H9 (cell line): ENCODE measurements at regions not wholly inside any gene's neighbourhood (a gene's known extent, or its start where the extent isn't known, plus 50 kb on each side); places are given as distances from the start of the nearest gene placed in this dataset.

Experiments
- DNase-seq: peaks from one replicate; pipeline ENCODE4 v3.0.0-alpha.2; 2017
- H2AFZ ChIP-seq: one replicate; pipeline ENCODE4 v1.6.1; 2013; ENCODE audit warnings: mild to moderate bottlenecking, low read length, control low read depth, moderate library complexity
- H2AK5ac ChIP-seq: 2 replicates; pipeline ENCODE4 v1.6.1; 2013; ENCODE audit warnings: low read length, control low read depth, mixed read lengths; ENCODE audit not compliant: insufficient read length
- H2BK120ac ChIP-seq: one replicate; pipeline ENCODE4 v1.6.1; 2013; ENCODE audit warnings: low read depth, mild to moderate bottlenecking, low read length, control low read depth, inconsistent platforms; ENCODE audit not compliant: poor library complexity, severe bottlenecking
- H2BK12ac ChIP-seq: 2 replicates; pipeline ENCODE4 v1.6.1; 2013; ENCODE audit warnings: low read length, control low read depth, mixed read lengths, low read depth; ENCODE audit not compliant: insufficient read length
- H2BK15ac ChIP-seq: 2 replicates; pipeline ENCODE4 v1.6.1; 2013; ENCODE audit warnings: low read depth, low read length, control low read depth
- H2BK20ac ChIP-seq: one replicate; pipeline ENCODE4 v1.6.1; 2013; ENCODE audit warnings: low read depth, mild to moderate bottlenecking, low read length, control low read depth, inconsistent platforms; ENCODE audit not compliant: poor library complexity, severe bottlenecking
- H2BK5ac ChIP-seq: 2 replicates; pipeline ENCODE4 v1.6.1; 2013; ENCODE audit warnings: low read length, control low read depth, mixed read lengths; ENCODE audit not compliant: insufficient read length
- H3K14ac ChIP-seq: 2 replicates; pipeline ENCODE4 v1.6.1; 2013; ENCODE audit warnings: low read length, control low read depth; ENCODE audit not compliant: insufficient read depth
- H3K18ac ChIP-seq: 2 replicates; pipeline ENCODE4 v1.6.1; 2013; ENCODE audit warnings: low read depth, mild to moderate bottlenecking, mixed read lengths, low read length, control low read depth; ENCODE audit not compliant: insufficient read length
- H3K23ac ChIP-seq: 2 replicates; pipeline ENCODE4 v1.6.1; 2013; ENCODE audit warnings: low read length, control low read depth, mixed read lengths, low read depth; ENCODE audit not compliant: insufficient read length
- H3K23me2 ChIP-seq: 2 replicates; pipeline ENCODE4 v1.6.1; 2013; ENCODE audit warnings: low read depth, mild to moderate bottlenecking, mixed read lengths, low read length, control low read depth; ENCODE audit not compliant: insufficient read length, poor library complexity, severe bottlenecking
- H3K27ac ChIP-seq: 2 replicates; pipeline ENCODE4 v1.5.1; 2013; ENCODE audit warnings: low read length, control low read depth, mixed read lengths, low read depth; ENCODE audit not compliant: insufficient read length
- H3K27me3 ChIP-seq: 2 replicates; pipeline ENCODE4 v1.6.1; 2013; ENCODE audit warnings: low read length, control low read depth, inconsistent platforms; ENCODE audit not compliant: insufficient read depth
- H3K4ac ChIP-seq: 2 replicates; pipeline ENCODE4 v1.6.1; 2013; ENCODE audit warnings: low read depth, mild to moderate bottlenecking, control low read depth, inconsistent platforms, low read length, moderate library complexity
- H3K4me1 ChIP-seq: 2 replicates; pipeline ENCODE4 v1.6.1; 2013; ENCODE audit warnings: low read length, control low read depth, inconsistent platforms; ENCODE audit not compliant: insufficient read depth
- H3K4me2 ChIP-seq: 2 replicates; pipeline ENCODE4 v1.6.1; 2013; ENCODE audit warnings: low read length, control low read depth, mixed read lengths; ENCODE audit not compliant: insufficient read length, insufficient read depth
- H3K56ac ChIP-seq: 2 replicates; pipeline ENCODE4 v1.6.1; 2013; ENCODE audit warnings: low read depth, mild to moderate bottlenecking, mixed read lengths, low read length, control low read depth; ENCODE audit not compliant: insufficient read length
- H3K79me1 ChIP-seq: 2 replicates; pipeline ENCODE4 v1.6.1; 2013; ENCODE audit warnings: low read depth, mild to moderate bottlenecking, moderate library complexity, low read length, control low read depth, inconsistent platforms; ENCODE audit not compliant: insufficient read depth, poor library complexity, severe bottlenecking
- H3K79me2 ChIP-seq: 2 replicates; pipeline ENCODE4 v1.6.1; 2013; ENCODE audit warnings: low read length, control low read depth, inconsistent platforms; ENCODE audit not compliant: insufficient read depth
- H3K9ac ChIP-seq: 2 replicates; pipeline ENCODE4 v1.6.1; 2013; ENCODE audit warnings: low read length, control low read depth, mixed read lengths; ENCODE audit not compliant: insufficient read length; ENCODE audit errors: extremely low read depth
- H3K9me3 ChIP-seq: one replicate; pipeline ENCODE4 v1.6.1; 2013; ENCODE audit warnings: low read depth, low read length, inconsistent platforms; ENCODE audit not compliant: control insufficient read depth
- H3T11ph ChIP-seq: one replicate; pipeline ENCODE4 v1.6.1; 2013; ENCODE audit warnings: mild to moderate bottlenecking, low read length, control low read depth, inconsistent platforms
- H4K20me1 ChIP-seq: one replicate; pipeline ENCODE4 v1.6.1; 2013; ENCODE audit not compliant: control insufficient read depth, insufficient read length, insufficient read depth
- H4K5ac ChIP-seq: 2 replicates; pipeline ENCODE4 v1.6.1; 2013; ENCODE audit warnings: low read depth, mild to moderate bottlenecking, mixed read lengths, low read length, control low read depth; ENCODE audit not compliant: insufficient read length
- H4K8ac ChIP-seq: replicated peaks from 2 replicates; pipeline ENCODE4 v1.6.1; 2013; ENCODE audit warnings: low read length, control low read depth, mixed read lengths, low read depth; ENCODE audit not compliant: insufficient read length
- H4K91ac ChIP-seq: 2 replicates; pipeline ENCODE4 v1.6.1; 2013; ENCODE audit warnings: low read depth, mild to moderate bottlenecking, moderate library complexity, mixed read lengths, low read length, control low read depth; ENCODE audit not compliant: insufficient read length
- H3K27ac Mint-ChIP-seq, 3 experiments: 2 replicates in 2 of 3; 3 replicates in 1 of 3; pipeline ENCODE4 v1.8.0; 2020 to 2021; ENCODE audit warnings: mixed read lengths in 3 of 3, mild to moderate bottlenecking in 1 of 3, moderate library complexity in 1 of 3
- H3K27me3 Mint-ChIP-seq: 2 replicates; pipeline ENCODE4 v1.8.0; 2021; ENCODE audit warnings: low read depth, mild to moderate bottlenecking, moderate library complexity, mixed read lengths
- H3K36me3 Mint-ChIP-seq, 3 experiments: 2 replicates in 2 of 3; 3 replicates in 1 of 3; pipeline ENCODE4 v1.8.0; 2020 to 2021; ENCODE audit warnings: low read depth in 3 of 3, mixed read lengths in 3 of 3; ENCODE audit not compliant: insufficient read depth in 1 of 3
- H3K4me1 Mint-ChIP-seq, 2 experiments: 2 replicates each; pipeline ENCODE4 v1.8.0; 2020; ENCODE audit warnings: mixed read lengths in 2 of 2
- H3K4me3 Mint-ChIP-seq, 2 experiments: 2 replicates in 1 of 2; 3 replicates in 1 of 2; pipeline ENCODE4 v1.8.0; 2020 to 2021; ENCODE audit warnings: mild to moderate bottlenecking in 2 of 2, mixed read lengths in 2 of 2, moderate library complexity in 1 of 2
- H3K9me3 Mint-ChIP-seq, 2 experiments: 2 replicates in 1 of 2; 3 replicates in 1 of 2; pipeline ENCODE4 v1.8.0; 2020; ENCODE audit warnings: mild to moderate bottlenecking in 2 of 2, mixed read lengths in 2 of 2, moderate library complexity in 1 of 2
- WGBS: extraction: QIAGEN DNeasy Blood & Tissue Kit; methylation state at CpG from one replicate; pipeline ENCODE4 v1.1.7; 2013; ENCODE audit warnings: missing lambda C conversion rate, low lambda C conversion rate, mixed read lengths; ENCODE audit not compliant: insufficient read length; ENCODE audit errors: extremely low coverage; 5-methylcytosine and 5-hydroxymethylcytosine counted together
- TF ChIP-seq, protein P1 (sequence below): fragments of 200-600 bp; sonication (generic); conservative IDR thresholded peaks from 3 replicates; pipeline ENCODE4 v1.8.0; 2021; ENCODE audit warnings: antibody characterized with exemption, mild to moderate bottlenecking

DNA sequence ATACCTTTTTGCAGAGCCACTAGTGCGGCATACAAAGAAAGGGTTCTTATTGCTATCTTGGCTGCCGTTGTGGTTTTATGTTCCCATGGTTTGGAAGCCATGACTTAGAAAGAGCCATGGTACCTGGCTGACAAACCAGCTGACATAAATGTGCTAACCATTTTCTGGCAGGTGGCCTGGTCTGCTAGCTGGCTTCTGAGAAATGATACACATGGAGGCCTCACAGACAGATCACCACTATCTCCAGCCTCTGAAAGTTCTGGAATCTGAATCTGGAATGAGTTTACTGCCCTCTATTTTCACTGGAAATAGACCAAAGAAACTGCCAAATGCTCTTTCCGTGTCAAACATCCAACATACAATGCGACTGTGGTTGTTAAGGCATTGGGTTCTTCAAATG is 123.7 kb downstream of the QPCT start:
- no peak overlapping the region for H3K27ac ChIP-seq
- H2BK5ac ChIP-seq, result no peak overlapping the region
- no peaks in the 10 kb centered on the region for H4K20me1 ChIP-seq
- Mint-ChIP-seq H3K36me3 (no peaks in the 10 kb centered on the region), H3K27me3 (peaks cover 2% of the 10 kb centered on the region; the same call in 1 of the 2 replicates), H3K4me1 (peaks cover 0 to 2% of the 10 kb centered on the region in 2 experiments; a peak in 1 of 4 replicates), H3K27ac (no peak overlapping the region), H3K9me3 (no peaks in the 10 kb centered on the region), H3K4me3 (no peak overlapping the region)
- H3K9me3 ChIP-seq, result no peaks in the 10 kb centered on the region
- no peaks in the 10 kb centered on the region for H3K27me3 ChIP-seq
- no peak overlapping the region for H4K8ac ChIP-seq
- no peak overlapping the region for H2AK5ac ChIP-seq
- no peaks in the 10 kb centered on the region for H3K4me1 ChIP-seq
- no peak overlapping the region for H2BK12ac ChIP-seq
- no peaks in the 10 kb centered on the region for H3K79me1 ChIP-seq
- H3K79me2 ChIP-seq, result no peaks in the 10 kb centered on the region
- H3K23ac ChIP-seq, result no peak overlapping the region
- no peak overlapping the region for H2BK120ac ChIP-seq
- no peak overlapping the region for H3K9ac ChIP-seq
- H3K23me2 ChIP-seq, result no peaks in the 10 kb centered on the region
- H2BK15ac ChIP-seq, result no peak overlapping the region
- TF ChIP-seq, protein P1, sequence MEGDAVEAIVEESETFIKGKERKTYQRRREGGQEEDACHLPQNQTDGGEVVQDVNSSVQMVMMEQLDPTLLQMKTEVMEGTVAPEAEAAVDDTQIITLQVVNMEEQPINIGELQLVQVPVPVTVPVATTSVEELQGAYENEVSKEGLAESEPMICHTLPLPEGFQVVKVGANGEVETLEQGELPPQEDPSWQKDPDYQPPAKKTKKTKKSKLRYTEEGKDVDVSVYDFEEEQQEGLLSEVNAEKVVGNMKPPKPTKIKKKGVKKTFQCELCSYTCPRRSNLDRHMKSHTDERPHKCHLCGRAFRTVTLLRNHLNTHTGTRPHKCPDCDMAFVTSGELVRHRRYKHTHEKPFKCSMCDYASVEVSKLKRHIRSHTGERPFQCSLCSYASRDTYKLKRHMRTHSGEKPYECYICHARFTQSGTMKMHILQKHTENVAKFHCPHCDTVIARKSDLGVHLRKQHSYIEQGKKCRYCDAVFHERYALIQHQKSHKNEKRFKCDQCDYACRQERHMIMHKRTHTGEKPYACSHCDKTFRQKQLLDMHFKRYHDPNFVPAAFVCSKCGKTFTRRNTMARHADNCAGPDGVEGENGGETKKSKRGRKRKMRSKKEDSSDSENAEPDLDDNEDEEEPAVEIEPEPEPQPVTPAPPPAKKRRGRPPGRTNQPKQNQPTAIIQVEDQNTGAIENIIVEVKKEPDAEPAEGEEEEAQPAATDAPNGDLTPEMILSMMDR, result no peak
- no peak overlapping the region for H2AFZ ChIP-seq
- H3K14ac ChIP-seq, result no peak overlapping the region
- no peak overlapping the region for H3T11ph ChIP-seq
- H4K91ac ChIP-seq, result no peak overlapping the region
- no peak overlapping the region for H4K5ac ChIP-seq
- no peak for DNase-seq
- no peak overlapping the region for H2BK20ac ChIP-seq
- no peak overlapping the region for H3K18ac ChIP-seq
- no peak overlapping the region for H3K4me2 ChIP-seq
- no peak overlapping the region for H3K4ac ChIP-seq
- no peak overlapping the region for H3K56ac ChIP-seq
- WGBS, result no CpG with 5 or more reads among the region's 4 CpGs
